ENCODE measurements at regions not wholly inside any gene's neighbourhood (a gene's known extent, or its start where the extent isn't known, plus 50 kb on each side); places are given as distances from the start of the nearest gene placed in this dataset.
A peak's percentile ranks its signal among the peaks of the same experiment; 100 is the strongest.

DNA sequence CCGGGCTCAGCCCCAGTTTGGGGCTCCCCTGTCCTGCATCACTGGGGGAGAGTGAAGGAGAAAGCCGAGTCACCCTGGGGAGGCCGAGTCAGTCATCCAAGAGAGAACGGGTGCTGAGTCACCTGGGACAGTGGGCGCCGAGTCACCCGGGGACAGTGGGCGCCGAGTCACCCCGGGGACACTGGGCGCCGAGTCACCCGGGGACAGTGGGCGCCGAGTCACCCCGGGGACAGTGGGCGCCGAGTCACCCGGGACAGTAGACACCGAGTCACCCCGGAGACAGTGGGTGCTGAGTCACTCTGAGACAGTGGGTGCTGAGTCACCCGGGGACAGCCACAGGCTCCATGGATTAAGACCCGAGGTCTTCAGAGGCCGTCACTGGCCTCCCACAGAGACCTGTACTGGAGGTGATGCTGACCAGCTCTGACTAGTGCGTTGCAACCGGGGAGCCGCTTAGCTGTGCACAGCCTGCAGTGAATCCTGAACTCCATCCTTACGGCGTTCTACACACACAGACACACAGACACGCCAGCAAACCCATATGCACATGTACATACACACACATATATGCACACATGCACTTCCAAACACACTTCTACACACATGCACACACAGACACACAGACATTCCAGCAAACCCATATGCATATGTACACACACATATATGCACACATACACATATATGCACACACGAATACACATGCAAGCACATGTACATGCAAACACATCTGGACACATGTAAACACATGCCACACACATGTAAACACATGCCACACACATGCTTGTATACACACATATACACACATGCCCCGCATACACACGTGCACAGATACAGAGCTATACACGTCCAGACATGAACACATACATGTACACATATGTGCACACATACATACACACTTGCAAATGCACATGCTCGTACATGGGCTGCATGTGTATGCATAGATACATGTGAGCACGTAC lies 64.9 kb upstream of the GALNT9 start:
- no peak for TF ChIP-seq CTCF (conservative IDR thresholded peaks at IDR 0.05; ENCODE audit: low read depth, low read length)
- TF ChIP-seq RCOR1 (IDR thresholded peaks at IDR 0.05; ENCODE audit: insufficient replicate concordance, low read length), result no peak
- no peak for TF ChIP-seq POLR2A (IDR thresholded peaks at IDR 0.05; ENCODE audit: low read depth, low read length)
- TF ChIP-seq NFE2L2 (IDR thresholded peaks at IDR 0.05; ENCODE audit: low read depth, low read length), result 0 out of 2 replicates have a peak, but pooled peaks have one; percentile 34

Measured in IMR-90 (cell line).